ENCODE measurements at regions not wholly inside any gene's neighbourhood (a gene's known extent, or its start where the extent isn't known, plus 50 kb on each side); places are given as distances from the start of the nearest gene placed in this dataset.

GRCh38 chrX:150152546-150152945 lies 210.6 kb upstream of the MAMLD1 start:
- Histone ChIP-seq H3K4me3 (ENCODE audit: low read length) (no peak overlapping the region), H3K27me3 (ENCODE audit: control insufficient read depth in 2 of 2, insufficient read depth in 2 of 2, low read length in 2 of 2) (no peaks in the 10 kb centered on the region), H3K36me3 (ENCODE audit: control insufficient read depth in 2 of 3, insufficient read depth in 3 of 3, low read length in 3 of 3) (no peaks in the 10 kb centered on the region), H3K9me3 (ENCODE audit: control insufficient read depth in 2 of 3, low read length in 3 of 3) (no peaks in the 10 kb centered on the region), H3K4me1 (ENCODE audit: control insufficient read depth in 2 of 2, insufficient read depth in 2 of 2, low read length in 2 of 2) (no peaks in the 10 kb centered on the region), H3K27ac (ENCODE audit: low read depth, low read length) (no peak overlapping the region)
- H3K27ac Mint-ChIP-seq: no peak overlapping the region
- H3K4me1 Mint-ChIP-seq: peaks cover 0 to 3% (median 0%) of the 10 kb centered on the region in 7 donors
- CTCF ChIA-PET: no interaction called here
- H3K9me3 Mint-ChIP-seq: peaks cover 0 to 1% (median 0%) of the 10 kb centered on the region in 11 donors
- DNase-seq (no peak), ATAC-seq (no peak)
- H3K4me3 Mint-ChIP-seq: no peak overlapping the region
- H3K27me3 Mint-ChIP-seq: peaks cover 0 to 4% (median 0%) of the 10 kb centered on the region in 5 donors
- POLR2A ChIA-PET: no interaction called here
- intact Hi-C loops (cut with micrococcal nuclease): no loop called here
- H3K36me3 Mint-ChIP-seq: no peaks in the 10 kb centered on the region

GRCh38 chrX:150155436-150156035 lies 207.6 kb upstream of the MAMLD1 start:
- no peak for ATAC-seq

GRCh38 chrX:150156615-150157014 lies 206.5 kb upstream of the MAMLD1 start:
- no peak overlapping the region for H3K27ac ChIP-seq (ENCODE audit: low read depth, low read length)
- H3K27ac Mint-ChIP-seq: no peak overlapping the region
- peaks cover 0 to 1% (median 0%) of the 10 kb centered on the region in 11 donors for H3K9me3 Mint-ChIP-seq
- DNase-seq (no peak), ATAC-seq (no peak)
- H3K27me3 ChIP-seq (ENCODE audit: control insufficient read depth in 2 of 2, insufficient read depth in 2 of 2, low read length in 2 of 2): no peaks in the 10 kb centered on the region
- no peaks in the 10 kb centered on the region for H3K36me3 ChIP-seq (ENCODE audit: control insufficient read depth in 2 of 3, insufficient read depth in 3 of 3, low read length in 3 of 3)
- intact Hi-C loops (cut with micrococcal nuclease): no loop called here
- no peaks in the 10 kb centered on the region for H3K4me1 Mint-ChIP-seq
- H3K4me3 ChIP-seq (ENCODE audit: low read length): no peak overlapping the region
- POLR2A ChIA-PET: no interaction called here
- H3K36me3 Mint-ChIP-seq: no peaks in the 10 kb centered on the region
- no peaks in the 10 kb centered on the region for H3K9me3 ChIP-seq (ENCODE audit: control insufficient read depth in 2 of 3, low read length in 3 of 3)
- H3K27me3 Mint-ChIP-seq: no peaks in the 10 kb centered on the region
- H3K4me3 Mint-ChIP-seq: no peak overlapping the region
- no peaks in the 10 kb centered on the region for H3K4me1 ChIP-seq (ENCODE audit: control insufficient read depth in 2 of 2, insufficient read depth in 2 of 2, low read length in 2 of 2)
- CTCF ChIA-PET: no interaction called here

More at GRCh38 chrX:150155436-150156035, 207.6 kb upstream of the MAMLD1 start:
- peaks cover 0 to 1% (median 0%) of the 10 kb centered on the region in 11 donors for H3K9me3 Mint-ChIP-seq
- no peak overlapping the region for H3K27ac ChIP-seq (ENCODE audit: low read depth, low read length)
- H3K27me3 Mint-ChIP-seq: no peaks in the 10 kb centered on the region
- no peaks in the 10 kb centered on the region for H3K9me3 ChIP-seq (ENCODE audit: control insufficient read depth in 2 of 3, low read length in 3 of 3)
- no peaks in the 10 kb centered on the region for H3K27me3 ChIP-seq (ENCODE audit: control insufficient read depth in 2 of 2, insufficient read depth in 2 of 2, low read length in 2 of 2)
- no peak for DNase-seq
- ChIA-PET CTCF (no interaction called here), POLR2A (no interaction called here)
- no peaks in the 10 kb centered on the region for H3K36me3 ChIP-seq (ENCODE audit: control insufficient read depth in 2 of 3, insufficient read depth in 3 of 3, low read length in 3 of 3)
- H3K36me3 Mint-ChIP-seq: no peaks in the 10 kb centered on the region
- no peak overlapping the region for H3K27ac Mint-ChIP-seq
- H3K4me3 Mint-ChIP-seq: no peak overlapping the region
- no peaks in the 10 kb centered on the region for H3K4me1 ChIP-seq (ENCODE audit: control insufficient read depth in 2 of 2, insufficient read depth in 2 of 2, low read length in 2 of 2)
- intact Hi-C loops (cut with micrococcal nuclease): no loop called here
- no peak overlapping the region for H3K4me3 ChIP-seq (ENCODE audit: low read length)
- H3K4me1 Mint-ChIP-seq: no peaks in the 10 kb centered on the region

DNA sequence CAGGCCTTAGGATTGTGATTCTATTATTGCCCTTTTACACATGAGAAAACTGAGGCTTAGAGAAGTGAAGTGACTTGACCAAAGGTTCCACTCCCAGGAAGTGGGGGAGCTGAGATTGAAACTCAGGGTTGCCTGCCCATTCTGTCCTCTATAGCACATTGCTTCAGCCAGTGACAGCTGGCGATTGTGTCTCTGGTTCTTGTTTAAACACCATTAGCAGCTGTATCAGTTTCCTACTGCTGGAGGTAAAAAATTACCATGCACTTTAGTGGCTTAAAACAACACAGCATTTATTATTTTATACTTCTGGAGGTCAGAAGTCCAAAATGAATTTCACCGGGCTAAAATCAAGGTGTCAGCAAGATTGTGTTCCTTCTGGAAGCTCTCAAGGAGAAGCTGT lies 205.8 kb upstream of the MAMLD1 start:
- Histone ChIP-seq H3K4me1 (ENCODE audit: control insufficient read depth in 2 of 2, insufficient read depth in 2 of 2, low read length in 2 of 2) (no peaks in the 10 kb centered on the region), H3K36me3 (ENCODE audit: control insufficient read depth in 2 of 3, insufficient read depth in 3 of 3, low read length in 3 of 3) (no peaks in the 10 kb centered on the region), H3K9me3 (ENCODE audit: control insufficient read depth in 2 of 3, low read length in 3 of 3) (no peaks in the 10 kb centered on the region), H3K27me3 (ENCODE audit: control insufficient read depth in 2 of 2, insufficient read depth in 2 of 2, low read length in 2 of 2) (no peaks in the 10 kb centered on the region), H3K27ac (ENCODE audit: low read depth, low read length) (no peak overlapping the region), H3K4me3 (ENCODE audit: low read length) (no peak overlapping the region)
- intact Hi-C loops (cut with micrococcal nuclease): no loop called here
- H3K27me3 Mint-ChIP-seq: peaks cover 0 to 4% (median 0%) of the 10 kb centered on the region in 5 donors
- no peak overlapping the region for H3K27ac Mint-ChIP-seq
- ChIA-PET POLR2A (no interaction called here), CTCF (no interaction called here)
- no peaks in the 10 kb centered on the region for H3K36me3 Mint-ChIP-seq
- H3K4me3 Mint-ChIP-seq: no peak overlapping the region
- ATAC-seq (no peak), DNase-seq (no peak)
- peaks cover 0 to 1% (median 0%) of the 10 kb centered on the region in 11 donors for H3K9me3 Mint-ChIP-seq
- no peaks in the 10 kb centered on the region for H3K4me1 Mint-ChIP-seq

DNA sequence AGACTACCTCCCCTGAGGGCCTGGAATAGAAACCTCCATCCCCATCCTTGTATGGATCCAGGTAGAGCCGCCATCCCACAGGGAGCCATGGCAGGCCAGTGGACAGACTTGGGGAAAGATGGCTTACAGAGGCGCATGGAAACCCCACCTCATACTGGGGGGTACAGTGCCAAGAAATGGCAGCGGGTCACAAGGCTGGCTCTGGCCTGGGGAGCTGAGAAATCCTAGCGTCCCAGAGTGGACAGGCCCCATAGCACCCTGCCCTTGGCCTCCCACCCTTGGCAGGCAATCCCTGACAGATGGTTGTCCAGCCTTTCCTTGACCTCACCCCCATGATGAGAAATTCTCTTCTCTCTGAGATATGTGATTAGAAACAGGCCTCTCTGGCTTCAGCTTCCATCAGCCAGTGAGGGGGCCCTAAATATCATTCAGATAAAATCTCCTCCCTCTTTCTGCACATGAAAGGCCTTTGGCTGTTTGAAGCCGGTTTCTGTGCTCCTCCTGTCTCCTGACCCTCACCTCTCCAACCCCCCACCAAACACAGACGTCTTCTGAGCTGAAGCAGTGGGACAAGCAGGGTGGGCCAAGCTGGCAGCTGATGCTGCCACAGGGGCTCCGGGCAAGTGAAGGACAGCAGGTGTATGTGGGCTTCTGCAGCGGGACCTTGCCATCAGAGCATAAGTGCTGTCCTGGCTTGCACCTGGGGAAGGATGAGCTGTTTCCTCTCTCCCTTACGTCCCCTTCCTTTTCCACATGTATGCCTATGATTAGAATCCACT lies 204.4 kb upstream of the MAMLD1 start:
- ATAC-seq: no peak

DNA sequence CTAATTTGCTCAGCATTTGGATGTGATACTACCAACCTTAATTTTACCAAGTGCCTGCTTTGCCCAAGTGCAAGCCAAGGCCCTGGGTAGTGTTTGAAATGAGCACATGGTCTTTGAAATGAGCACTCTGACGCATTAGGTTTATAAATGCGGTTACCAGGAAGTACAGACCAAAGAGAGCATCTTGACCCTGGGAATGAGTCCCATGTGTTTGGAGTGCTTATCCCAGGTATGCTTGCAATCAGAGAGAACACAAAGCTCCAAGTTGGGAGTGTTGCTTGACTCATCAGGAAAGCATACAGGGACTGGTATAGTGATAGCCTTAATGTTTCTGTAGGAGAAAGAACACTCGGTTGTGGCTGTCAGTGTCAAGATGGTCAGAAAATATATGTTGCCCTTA lies 203.6 kb upstream of the MAMLD1 start:
- ChIA-PET CTCF (no interaction called here), POLR2A (no interaction called here)
- intact Hi-C loops (cut with micrococcal nuclease): no loop called here
- DNase-seq: no peak
- Histone ChIP-seq H3K36me3 (ENCODE audit: control insufficient read depth in 2 of 3, insufficient read depth in 3 of 3, low read length in 3 of 3) (no peaks in the 10 kb centered on the region), H3K4me3 (ENCODE audit: low read length) (no peak overlapping the region), H3K4me1 (ENCODE audit: control insufficient read depth in 2 of 2, insufficient read depth in 2 of 2, low read length in 2 of 2) (no peaks in the 10 kb centered on the region), H3K27me3 (ENCODE audit: control insufficient read depth in 2 of 2, insufficient read depth in 2 of 2, low read length in 2 of 2) (no peaks in the 10 kb centered on the region), H3K27ac (ENCODE audit: low read depth, low read length) (no peak overlapping the region), H3K9me3 (ENCODE audit: control insufficient read depth in 2 of 3, low read length in 3 of 3) (no peaks in the 10 kb centered on the region)
- H3K36me3 Mint-ChIP-seq: no peaks in the 10 kb centered on the region
- H3K27me3 Mint-ChIP-seq: peaks cover 0 to 4% (median 0%) of the 10 kb centered on the region in 5 donors
- H3K4me3 Mint-ChIP-seq: no peak overlapping the region
- ATAC-seq: no peak
- H3K4me1 Mint-ChIP-seq: no peaks in the 10 kb centered on the region
- H3K9me3 Mint-ChIP-seq: no peaks in the 10 kb centered on the region
- no peak overlapping the region for H3K27ac Mint-ChIP-seq

More for the DNA sequence above, 204.4 kb upstream of the MAMLD1 start:
- no peaks in the 10 kb centered on the region for H3K4me1 Mint-ChIP-seq
- no peak overlapping the region for H3K4me3 Mint-ChIP-seq
- H3K36me3 Mint-ChIP-seq: no peaks in the 10 kb centered on the region
- ChIA-PET CTCF (no interaction called here), POLR2A (no interaction called here)
- Histone ChIP-seq H3K4me1 (ENCODE audit: control insufficient read depth in 2 of 2, insufficient read depth in 2 of 2, low read length in 2 of 2) (no peaks in the 10 kb centered on the region), H3K27ac (ENCODE audit: low read depth, low read length) (no peak overlapping the region), H3K27me3 (ENCODE audit: control insufficient read depth in 2 of 2, insufficient read depth in 2 of 2, low read length in 2 of 2) (no peaks in the 10 kb centered on the region), H3K4me3 (ENCODE audit: low read length) (no peak overlapping the region), H3K9me3 (ENCODE audit: control insufficient read depth in 2 of 3, low read length in 3 of 3) (no peaks in the 10 kb centered on the region), H3K36me3 (ENCODE audit: control insufficient read depth in 2 of 3, insufficient read depth in 3 of 3, low read length in 3 of 3) (no peaks in the 10 kb centered on the region)
- H3K27me3 Mint-ChIP-seq: peaks cover 0 to 4% (median 0%) of the 10 kb centered on the region in 5 donors
- intact Hi-C loops (cut with micrococcal nuclease): no loop called here
- no peak for DNase-seq
- H3K9me3 Mint-ChIP-seq: no peaks in the 10 kb centered on the region
- no peak overlapping the region for H3K27ac Mint-ChIP-seq

- Mint-ChIP-seq H3K36me3 (no peaks in the 10 kb centered on the region), H3K4me3 (no peak overlapping the region), H3K27me3 (peaks cover 0 to 4% (median 0%) of the 10 kb centered on the region in 5 donors), H3K9me3 (no peaks in the 10 kb centered on the region), H3K4me1 (no peaks in the 10 kb centered on the region), H3K27ac (no peak overlapping the region)
- no peaks in the 10 kb centered on the region for H3K36me3 ChIP-seq (ENCODE audit: control insufficient read depth in 2 of 3, insufficient read depth in 3 of 3, low read length in 3 of 3)
- H3K4me3 ChIP-seq (ENCODE audit: low read length): no peak overlapping the region
- ChIA-PET POLR2A (no interaction called here), CTCF (no interaction called here)
- no peaks in the 10 kb centered on the region for H3K9me3 ChIP-seq (ENCODE audit: control insufficient read depth in 2 of 3, low read length in 3 of 3)
- H3K27ac ChIP-seq (ENCODE audit: low read depth, low read length): no peak overlapping the region
- ATAC-seq: no peak
- no peaks in the 10 kb centered on the region for H3K27me3 ChIP-seq (ENCODE audit: control insufficient read depth in 2 of 2, insufficient read depth in 2 of 2, low read length in 2 of 2)
- no peak for DNase-seq
- intact Hi-C loops (cut with micrococcal nuclease): no loop called here
- H3K4me1 ChIP-seq (ENCODE audit: control insufficient read depth in 2 of 2, insufficient read depth in 2 of 2, low read length in 2 of 2): no peaks in the 10 kb centered on the region
Observed at GRCh38 chrX:150160656-150161055, 202.5 kb upstream of the MAMLD1 start.
